HEK293T (cell line): ENCODE measurements at regions not wholly inside any gene's neighbourhood (a gene's known extent, or its start where the extent isn't known, plus 50 kb on each side); places are given as distances from the start of the nearest gene placed in this dataset.

ENCODE experiments used
- ARNT ChIP-seq: fragments of 450-650 bp; IDR thresholded peaks from 2 replicates; pipeline ENCODE4 v1.6.1; 2017; ENCODE audit warnings: mild to moderate bottlenecking
- CTBP1 ChIP-seq: fragments of 450-650 bp; IDR thresholded peaks from 2 replicates; pipeline ENCODE4 v1.6.1; 2016; ENCODE audit warnings: borderline replicate concordance
- FOXA1 ChIP-seq: fragments of 450-650 bp; IDR thresholded peaks from 2 replicates; pipeline ENCODE4 v1.6.1; 2016; ENCODE audit warnings: mild to moderate bottlenecking
- SUZ12 ChIP-seq: fragments of 450-650 bp; IDR thresholded peaks from 2 replicates; pipeline ENCODE4 v1.6.1; 2016; ENCODE audit warnings: mild to moderate bottlenecking

GRCh38 chr6:170013815-170014214, 262.4 kb downstream of the ERMARD start:
- TF ChIP-seq CTBP1 (no peak), SUZ12 (no peak), FOXA1 (no peak), ARNT (no peak)
